ENCODE measurements at regions not wholly inside any gene's neighbourhood (a gene's known extent, or its start where the extent isn't known, plus 50 kb on each side); places are given as distances from the start of the nearest gene placed in this dataset.

- TF ChIP-seq ZMAT4 (CRISPR knock-in tag; IDR thresholded peaks at IDR 0.05), result no peak
- no peak for TF ChIP-seq NFATC4 (CRISPR knock-in tag; IDR thresholded peaks at IDR 0.05)
- TF ChIP-seq USF2 (CRISPR knock-in tag; IDR thresholded peaks at IDR 0.05), result no peak
- TF ChIP-seq ZNF423 (CRISPR knock-in tag; IDR thresholded peaks at IDR 0.05), result no peak
- TF ChIP-seq STAT6 (CRISPR knock-in tag; conservative IDR thresholded peaks at IDR 0.05; ENCODE audit: low read depth), result no peak
- TF ChIP-seq GRHL2 (CRISPR knock-in tag; IDR thresholded peaks at IDR 0.05; ENCODE audit: insufficient replicate concordance, severe bottlenecking), result no peak
- TF ChIP-seq ATF3 (CRISPR knock-in tag; conservative IDR thresholded peaks at IDR 0.05), result no peak
- TF ChIP-seq SMAD3 (CRISPR knock-in tag; IDR thresholded peaks at IDR 0.05; ENCODE audit: borderline replicate concordance), result no peak
- TF ChIP-seq FOXP1 (CRISPR knock-in tag; IDR thresholded peaks at IDR 0.05; ENCODE audit: borderline replicate concordance), result no peak
- TF ChIP-seq SOX15 (CRISPR knock-in tag; IDR thresholded peaks at IDR 0.05), result no peak
- TF ChIP-seq E2F4 (CRISPR knock-in tag; IDR thresholded peaks at IDR 0.05; ENCODE audit: borderline replicate concordance, low read depth), result no peak
- TF ChIP-seq GABPB1 (CRISPR knock-in tag; IDR thresholded peaks at IDR 0.05), result no peak
- no peak for TF ChIP-seq PREB (CRISPR knock-in tag; IDR thresholded peaks at IDR 0.05; ENCODE audit: borderline replicate concordance)
Observed at GRCh38 chr13:79645569-79645968, 164.6 kb downstream of the NDFIP2 start (continued).

GRCh38 chr13:79642596-79642995 lies 161.6 kb downstream of the NDFIP2 start:
- DNase-seq (ENCODE audit: low spot score) (no peak), ATAC-seq (peak; percentile 63)
- ChIA-PET CTCF (no interaction called here), POLR2A (interaction anchor here (0.6 kb wide), 1 partner anchor 239 kb away, joined by 5 read pairs; no protein-coding TSS in a partner anchor)
- Mint-ChIP-seq H3K4me3 (no peak overlapping the region), H3K27me3 (ENCODE audit: low read depth) (no peaks in the 10 kb centered on the region; the same call in 1 of the 2 replicates), H3K36me3 (no peaks in the 10 kb centered on the region), H3K27ac (no peak overlapping the region), H3K9me3 (no peaks in the 10 kb centered on the region), H3K4me1 (no peaks in the 10 kb centered on the region)
- TF ChIP-seq TEAD1 (CRISPR knock-in tag; IDR thresholded peaks at IDR 0.05) (no peak), ZSCAN18 (CRISPR knock-in tag; IDR thresholded peaks at IDR 0.05) (no peak), ELF4 (CRISPR knock-in tag; IDR thresholded peaks at IDR 0.05; ENCODE audit: low read depth) (no peak), ATF1 (CRISPR knock-in tag; IDR thresholded peaks at IDR 0.05) (no peak), JAZF1 (CRISPR knock-in tag; IDR thresholded peaks at IDR 0.05) (no peak), SOX15 (CRISPR knock-in tag; IDR thresholded peaks at IDR 0.05) (no peak), USF2 (CRISPR knock-in tag; IDR thresholded peaks at IDR 0.05) (no peak), STAT6 (CRISPR knock-in tag; conservative IDR thresholded peaks at IDR 0.05; ENCODE audit: low read depth) (no peak), ZNF512 (CRISPR knock-in tag; IDR thresholded peaks at IDR 0.05; ENCODE audit: borderline replicate concordance) (no peak), ERG (CRISPR knock-in tag; IDR thresholded peaks at IDR 0.05) (no peak)
